Astrocyte (in vitro differentiated cells and primary cell): ENCODE measurements at regions not wholly inside any gene's neighbourhood (a gene's known extent, or its start where the extent isn't known, plus 50 kb on each side); places are given as distances from the start of the nearest gene placed in this dataset.

Experiments
- DNase-seq: peaks from one replicate; pipeline ENCODE4 v3.0.0-alpha.2; 2010; ENCODE audit warnings: low read depth
- FAIRE-seq: peaks from 2 replicates; lab custom pipeline; 2011; peaks lifted over from hg19 to GRCh38; lab: Jason Lieb, UNC
- H2AFZ ChIP-seq: 2 replicates; pipeline ENCODE4 v1.6.0; 2012; ENCODE audit warnings: low read depth, low read length, inconsistent platforms
- H3K27ac ChIP-seq: 2 replicates; pipeline ENCODE4 v1.5.1; 2011; ENCODE audit warnings: low read depth, low read length, inconsistent platforms
- H3K27me3 ChIP-seq: 2 replicates; pipeline ENCODE4 v1.6.0; 2011; ENCODE audit warnings: low read length, inconsistent platforms; ENCODE audit not compliant: insufficient read depth
- H3K36me3 ChIP-seq: 2 replicates; pipeline ENCODE4 v1.5.1; 2011; ENCODE audit warnings: low read length, inconsistent platforms; ENCODE audit not compliant: insufficient read depth
- H3K4me1 ChIP-seq: 2 replicates; pipeline ENCODE4 v1.5.1; 2011; ENCODE audit warnings: low read length, inconsistent platforms; ENCODE audit not compliant: insufficient read depth
- H3K4me2 ChIP-seq: 2 replicates; pipeline ENCODE4 v1.6.0; 2012; ENCODE audit warnings: low read length, inconsistent platforms
- H3K4me3 ChIP-seq: 2 replicates; pipeline ENCODE4 v1.5.1; 2011; ENCODE audit warnings: low read depth, mild to moderate bottlenecking, low read length, inconsistent platforms; ENCODE audit not compliant: insufficient read depth
- H3K79me2 ChIP-seq: 2 replicates; pipeline ENCODE4 v1.6.0; 2012; ENCODE audit warnings: mild to moderate bottlenecking, low read length, inconsistent platforms; ENCODE audit not compliant: insufficient read depth
- H3K9ac ChIP-seq: 2 replicates; pipeline ENCODE4 v1.6.0; 2012; ENCODE audit warnings: mild to moderate bottlenecking, low read length, inconsistent platforms
- H3K9me3 ChIP-seq: 2 replicates; pipeline ENCODE4 v1.5.1; 2012; ENCODE audit warnings: low read depth, mild to moderate bottlenecking, low read length, inconsistent platforms; ENCODE audit not compliant: insufficient read depth
- H4K20me1 ChIP-seq: 2 replicates; pipeline ENCODE4 v1.6.0; 2012; ENCODE audit warnings: low read length, inconsistent platforms; ENCODE audit not compliant: insufficient read depth
- H3K27ac Mint-ChIP-seq: one replicate; pipeline ENCODE4 v1.8.0; 2021; ENCODE audit warnings: mild to moderate bottlenecking, mixed read lengths; ENCODE audit not compliant: unreplicated experiment
- H3K27me3 Mint-ChIP-seq: one replicate; pipeline ENCODE4 v1.8.0; 2021; ENCODE audit warnings: low read depth, mixed read lengths; ENCODE audit not compliant: unreplicated experiment
- H3K36me3 Mint-ChIP-seq: one replicate; pipeline ENCODE4 v1.8.0; 2021; ENCODE audit warnings: low read depth, mixed read lengths; ENCODE audit not compliant: unreplicated experiment
- H3K4me1 Mint-ChIP-seq: one replicate; pipeline ENCODE4 v1.8.0; 2021; ENCODE audit warnings: low read depth, mixed read lengths; ENCODE audit not compliant: unreplicated experiment
- H3K4me3 Mint-ChIP-seq: one replicate; pipeline ENCODE4 v1.8.0; 2021; ENCODE audit warnings: mild to moderate bottlenecking, moderate library complexity, mixed read lengths; ENCODE audit not compliant: unreplicated experiment
- H3K9me3 Mint-ChIP-seq: one replicate; pipeline ENCODE4 v1.8.0; 2021; ENCODE audit warnings: mild to moderate bottlenecking, mixed read lengths; ENCODE audit not compliant: unreplicated experiment
- EZH2 ChIP-seq: IDR thresholded peaks from 2 replicates; pipeline ENCODE4 v1.6.1; 2012; ENCODE audit warnings: mild to moderate bottlenecking, low read length, inconsistent platforms; ENCODE audit not compliant: insufficient read depth
- TF ChIP-seq, protein P1 (sequence below): IDR thresholded peaks from 2 replicates; pipeline ENCODE4 v1.5.1; 2011; ENCODE audit warnings: low read depth, mild to moderate bottlenecking, inconsistent platforms, low read length, moderate library complexity; ENCODE audit not compliant: insufficient read depth

DNA sequence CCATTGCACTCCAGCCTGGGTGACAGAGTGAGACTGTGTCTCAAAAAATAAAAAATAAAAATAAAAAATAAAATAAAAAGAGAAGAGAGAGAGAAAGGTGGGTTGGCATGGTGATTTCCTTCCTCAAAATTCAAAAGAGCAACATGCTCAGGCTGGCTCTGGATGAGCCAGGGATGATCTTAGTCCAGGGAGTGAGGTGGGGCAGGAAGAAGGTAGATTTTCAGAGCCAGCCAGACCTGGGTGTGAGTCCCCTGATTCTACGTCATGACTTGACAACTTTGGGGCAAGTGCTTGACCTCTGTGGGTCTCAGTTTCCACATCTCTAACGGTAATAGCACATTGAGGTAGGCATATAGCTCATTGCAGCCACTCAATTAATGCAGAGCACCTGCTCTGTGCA lies 109.4 kb upstream of the CTBP2 start:
- no peaks in the 10 kb centered on the region for H3K79me2 ChIP-seq
- H3K36me3 Mint-ChIP-seq: peaks cover 1% of the 10 kb centered on the region
- H3K9me3 Mint-ChIP-seq: peaks cover 4% of the 10 kb centered on the region
- H3K4me1 Mint-ChIP-seq: no peaks in the 10 kb centered on the region
- no peak for TF ChIP-seq EZH2
- TF ChIP-seq, protein P1, sequence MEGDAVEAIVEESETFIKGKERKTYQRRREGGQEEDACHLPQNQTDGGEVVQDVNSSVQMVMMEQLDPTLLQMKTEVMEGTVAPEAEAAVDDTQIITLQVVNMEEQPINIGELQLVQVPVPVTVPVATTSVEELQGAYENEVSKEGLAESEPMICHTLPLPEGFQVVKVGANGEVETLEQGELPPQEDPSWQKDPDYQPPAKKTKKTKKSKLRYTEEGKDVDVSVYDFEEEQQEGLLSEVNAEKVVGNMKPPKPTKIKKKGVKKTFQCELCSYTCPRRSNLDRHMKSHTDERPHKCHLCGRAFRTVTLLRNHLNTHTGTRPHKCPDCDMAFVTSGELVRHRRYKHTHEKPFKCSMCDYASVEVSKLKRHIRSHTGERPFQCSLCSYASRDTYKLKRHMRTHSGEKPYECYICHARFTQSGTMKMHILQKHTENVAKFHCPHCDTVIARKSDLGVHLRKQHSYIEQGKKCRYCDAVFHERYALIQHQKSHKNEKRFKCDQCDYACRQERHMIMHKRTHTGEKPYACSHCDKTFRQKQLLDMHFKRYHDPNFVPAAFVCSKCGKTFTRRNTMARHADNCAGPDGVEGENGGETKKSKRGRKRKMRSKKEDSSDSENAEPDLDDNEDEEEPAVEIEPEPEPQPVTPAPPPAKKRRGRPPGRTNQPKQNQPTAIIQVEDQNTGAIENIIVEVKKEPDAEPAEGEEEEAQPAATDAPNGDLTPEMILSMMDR: no peak
- no peak overlapping the region for H3K4me2 ChIP-seq
- no peak for FAIRE-seq
- H2AFZ ChIP-seq: no peak overlapping the region
- H3K27me3 ChIP-seq: no peaks in the 10 kb centered on the region
- H3K36me3 ChIP-seq: no peaks in the 10 kb centered on the region
- no peak overlapping the region for H3K4me3 ChIP-seq
- no peaks in the 10 kb centered on the region for H3K4me1 ChIP-seq
- H3K9me3 ChIP-seq: no peaks in the 10 kb centered on the region
- H3K27ac ChIP-seq: no peak overlapping the region
- no peak overlapping the region for H3K4me3 Mint-ChIP-seq
- no peaks in the 10 kb centered on the region for H4K20me1 ChIP-seq
- H3K9ac ChIP-seq: no peak overlapping the region
- DNase-seq: no peak
- no peak overlapping the region for H3K27ac Mint-ChIP-seq
- H3K27me3 Mint-ChIP-seq: peaks cover 18% of the 10 kb centered on the region

- Histone ChIP-seq H3K4me2 (no peak overlapping the region), H2AFZ (no peak overlapping the region), H4K20me1 (no peaks in the 10 kb centered on the region), H3K4me1 (peaks cover 12% of the 10 kb centered on the region), H3K4me3 (no peak overlapping the region), H3K9ac (no peak overlapping the region), H3K27ac (no peak overlapping the region), H3K27me3 (no peaks in the 10 kb centered on the region), H3K9me3 (no peaks in the 10 kb centered on the region), H3K36me3 (no peaks in the 10 kb centered on the region), H3K79me2 (no peaks in the 10 kb centered on the region)
- no peak for DNase-seq
- Mint-ChIP-seq H3K36me3 (peaks cover 1% of the 10 kb centered on the region), H3K9me3 (peaks cover 4% of the 10 kb centered on the region), H3K27ac (no peak overlapping the region), H3K27me3 (peaks cover 11% of the 10 kb centered on the region), H3K4me3 (no peak overlapping the region), H3K4me1 (peaks cover 9% of the 10 kb centered on the region)
- TF ChIP-seq, protein P1: no peak
- no peak for TF ChIP-seq EZH2
- FAIRE-seq: no peak
Measured at GRCh38 chr10:125266966-125267365, 106.6 kb upstream of the CTBP2 start.

- Mint-ChIP-seq H3K27ac (no peak overlapping the region), H3K4me3 (no peak overlapping the region), H3K4me1 (peaks cover 9% of the 10 kb centered on the region), H3K27me3 (peaks cover 11% of the 10 kb centered on the region), H3K9me3 (peaks cover 4% of the 10 kb centered on the region), H3K36me3 (peaks cover 1% of the 10 kb centered on the region)
- H3K4me3 ChIP-seq: no peak overlapping the region
- no peaks in the 10 kb centered on the region for H3K36me3 ChIP-seq
- H2AFZ ChIP-seq: no peak overlapping the region
- no peak overlapping the region for H3K27ac ChIP-seq
- DNase-seq (no peak), FAIRE-seq (no peak)
- H3K27me3 ChIP-seq: no peaks in the 10 kb centered on the region
- no peaks in the 10 kb centered on the region for H3K9me3 ChIP-seq
- no peak overlapping the region for H3K4me2 ChIP-seq
- H3K4me1 ChIP-seq: peaks cover 12% of the 10 kb centered on the region
- no peak for TF ChIP-seq EZH2
- TF ChIP-seq, protein P1: no peak
- no peak overlapping the region for H3K9ac ChIP-seq
- no peaks in the 10 kb centered on the region for H3K79me2 ChIP-seq
- no peaks in the 10 kb centered on the region for H4K20me1 ChIP-seq
Measured at GRCh38 chr10:125266541-125266940, 106.2 kb upstream of the CTBP2 start.
